Body of pancreas (tissue), 4 donors: ENCODE measurements at regions not wholly inside any gene's neighbourhood (a gene's known extent, or its start where the extent isn't known, plus 50 kb on each side); places are given as distances from the start of the nearest gene placed in this dataset.
"Not testable (repeated sequence)": the region's sequence is repeated elsewhere in the genome, so short reads cannot be mapped to it uniquely, and the experiment has no call there.

ENCODE experiments used
- ATAC-seq: fragments of 150-250 bp; one replicate; pipeline ENCODE4 v1.9.1; 2016
- DNase-seq, 4 donors: peaks; one replicate each; pipeline ENCODE4 v3.0.0-alpha.2; 2019
- H3K27ac ChIP-seq, 4 donors: fragments of 200-600 bp; sonication (generic); 1 replicate in 3 of 4; 2 replicates in 1 of 4; pipeline versions ENCODE4 v1.5.1 to v1.6.1; 2016 to 2019; ENCODE audit warnings: mild to moderate bottlenecking in 1 of 4, mixed read lengths in 1 of 4, moderate library complexity in 1 of 4
- H3K27me3 ChIP-seq, 2 donors: fragments of 200-600 bp; sonication (generic); one replicate each; pipeline ENCODE4 v1.6.0; 2016; ENCODE audit warnings: mild to moderate bottlenecking in 1 of 2
- H3K36me3 ChIP-seq, 2 donors: fragments of 200-600 bp; sonication (generic); replicated peaks in 1 of 2; 2 replicates each; pipeline ENCODE4 v1.5.1; 2016; ENCODE audit warnings: low read depth in 2 of 2; ENCODE audit not compliant: insufficient read depth in 1 of 2
- H3K4me1 ChIP-seq: fragments of 200-600 bp; sonication (generic); one replicate; pipeline ENCODE4 v1.6.0; 2016
- H3K4me3 ChIP-seq, 2 donors: fragments of 200-600 bp; sonication (generic); 1 replicate in 1 of 2; 2 replicates in 1 of 2; pipeline ENCODE4 v1.5.1; 2016 to 2019
- H3K9me3 ChIP-seq, 3 donors: fragments of 200-600 bp; sonication (generic); 1 replicate in 2 of 3; 2 replicates in 1 of 3; pipeline ENCODE4 v1.5.1; 2016
- POLR2A ChIP-seq, 3 donors: fragments of 450-650 bp; IDR thresholded peaks; one replicate each; pipeline ENCODE4 v1.6.1; 2016; ENCODE audit warnings: antibody characterized with exemption in 3 of 3, mild to moderate bottlenecking in 2 of 3
- WGBS, 2 donors: methylation state at CpG; one replicate each; pipeline ENCODE4 v1.1.5; 2017; 5-methylcytosine and 5-hydroxymethylcytosine counted together
- intact Hi-C: fragments of 100-400 bp; cut with DNase I; formaldehyde crosslinking; loops from one replicate; pipeline ENCODE4 v1.15.1; 2023
- TF ChIP-seq, protein P1 (sequence below), 7 experiments: fragments of 450-650 bp in 4 of 7; fragments of 200-600 bp in 3 of 7; sonication (generic) in 3 of 7; IDR thresholded peaks; one replicate each; pipeline ENCODE4 v1.5.1; 2016 to 2019; ENCODE audit warnings: antibody characterized with exemption in 7 of 7

DNA sequence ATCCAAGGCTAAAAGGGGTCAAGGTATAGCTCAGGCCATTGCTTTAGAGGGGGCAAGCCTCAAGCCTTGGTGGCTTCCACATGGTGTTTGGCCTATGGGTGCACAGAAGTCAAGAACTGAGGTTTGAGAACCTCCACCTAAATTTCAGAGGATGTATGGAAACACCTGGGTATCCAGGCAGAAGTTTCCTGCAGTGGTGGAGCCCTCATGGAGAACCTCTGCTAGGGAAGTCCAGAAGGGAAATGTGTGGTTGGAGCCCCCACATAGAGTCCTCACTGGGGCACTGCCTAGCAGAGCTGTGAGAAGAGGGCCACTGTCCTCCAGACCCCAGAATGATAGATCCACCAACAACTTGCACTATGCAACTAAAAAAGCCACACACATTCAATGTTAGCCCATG is 678.7 kb upstream of the ADGRB3 start:
- H3K4me3 ChIP-seq: no peak overlapping the region
- ATAC-seq (no peak), DNase-seq (no peak)
- H3K4me1 ChIP-seq: no peaks in the 10 kb centered on the region
- H3K27ac ChIP-seq: no peak overlapping the region
- intact Hi-C loops: no loop called here
- H3K27me3 ChIP-seq: no peaks in the 10 kb centered on the region
- H3K9me3 ChIP-seq: peaks cover 0 to 8% (median 0%) of the 10 kb centered on the region in 3 donors
- H3K36me3 ChIP-seq: no peaks in the 10 kb centered on the region
- TF ChIP-seq POLR2A (IDR thresholded peaks at IDR 0.05): no peak
- TF ChIP-seq, protein P1, sequence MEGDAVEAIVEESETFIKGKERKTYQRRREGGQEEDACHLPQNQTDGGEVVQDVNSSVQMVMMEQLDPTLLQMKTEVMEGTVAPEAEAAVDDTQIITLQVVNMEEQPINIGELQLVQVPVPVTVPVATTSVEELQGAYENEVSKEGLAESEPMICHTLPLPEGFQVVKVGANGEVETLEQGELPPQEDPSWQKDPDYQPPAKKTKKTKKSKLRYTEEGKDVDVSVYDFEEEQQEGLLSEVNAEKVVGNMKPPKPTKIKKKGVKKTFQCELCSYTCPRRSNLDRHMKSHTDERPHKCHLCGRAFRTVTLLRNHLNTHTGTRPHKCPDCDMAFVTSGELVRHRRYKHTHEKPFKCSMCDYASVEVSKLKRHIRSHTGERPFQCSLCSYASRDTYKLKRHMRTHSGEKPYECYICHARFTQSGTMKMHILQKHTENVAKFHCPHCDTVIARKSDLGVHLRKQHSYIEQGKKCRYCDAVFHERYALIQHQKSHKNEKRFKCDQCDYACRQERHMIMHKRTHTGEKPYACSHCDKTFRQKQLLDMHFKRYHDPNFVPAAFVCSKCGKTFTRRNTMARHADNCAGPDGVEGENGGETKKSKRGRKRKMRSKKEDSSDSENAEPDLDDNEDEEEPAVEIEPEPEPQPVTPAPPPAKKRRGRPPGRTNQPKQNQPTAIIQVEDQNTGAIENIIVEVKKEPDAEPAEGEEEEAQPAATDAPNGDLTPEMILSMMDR (IDR thresholded peaks at IDR 0.05): no peak

DNA sequence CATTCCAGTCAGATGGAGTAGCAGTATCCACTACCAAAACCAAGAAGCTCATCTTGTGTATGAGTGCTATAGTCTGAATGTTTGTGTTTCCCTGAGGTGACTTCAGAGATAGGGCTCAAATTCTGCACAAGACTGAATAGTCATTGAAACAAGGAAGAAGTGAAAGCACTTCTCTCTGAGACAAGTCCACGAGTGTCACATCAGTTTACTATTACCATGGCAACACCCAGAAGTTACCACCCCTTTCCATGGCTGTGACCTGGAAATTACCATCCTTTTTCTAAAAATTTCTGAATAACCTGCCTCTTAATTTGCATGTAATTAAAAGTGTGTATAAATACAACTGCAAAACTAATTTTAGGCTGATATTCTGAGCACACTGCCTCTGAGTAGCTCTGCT is 682.1 kb upstream of the ADGRB3 start:
- no peaks in the 10 kb centered on the region for H3K4me1 ChIP-seq
- ATAC-seq: no peak
- TF ChIP-seq, protein P1 (IDR thresholded peaks at IDR 0.05): no peak
- TF ChIP-seq POLR2A (IDR thresholded peaks at IDR 0.05): no peak
- WGBS, 2 donors: 23 to 36% methylated on average over 1 of the region's 1 CpG
- no peak for DNase-seq
- H3K9me3 ChIP-seq: peaks cover 0 to 8% (median 0%) of the 10 kb centered on the region in 3 donors
- H3K36me3 ChIP-seq: no peaks in the 10 kb centered on the region
- H3K27ac ChIP-seq: no peak overlapping the region
- H3K27me3 ChIP-seq: no peaks in the 10 kb centered on the region
- no peak overlapping the region for H3K4me3 ChIP-seq
- intact Hi-C loops: no loop called here

DNA sequence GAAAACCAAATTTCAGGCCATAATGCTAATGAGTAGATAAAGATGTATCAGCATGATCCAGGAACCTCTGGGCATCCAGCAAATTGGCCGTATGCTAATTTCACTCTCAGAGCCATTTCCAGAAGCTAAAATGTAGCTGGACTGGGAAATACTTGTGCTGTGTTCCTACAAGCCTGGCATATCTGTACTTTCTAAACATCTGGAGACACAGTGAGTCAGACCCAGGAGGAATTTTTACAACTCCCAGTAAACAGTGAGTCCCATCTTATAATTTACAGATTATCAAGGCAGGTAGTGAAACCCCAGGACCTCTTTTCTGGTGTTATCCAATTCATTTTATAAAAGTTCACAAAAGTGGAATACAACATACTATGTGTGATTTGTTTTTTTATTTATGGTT is 683.0 kb upstream of the ADGRB3 start:
- Histone ChIP-seq H3K27ac (no peak overlapping the region), H3K4me1 (no peaks in the 10 kb centered on the region), H3K9me3 (peaks cover 0 to 8% (median 0%) of the 10 kb centered on the region in 3 donors), H3K27me3 (no peaks in the 10 kb centered on the region), H3K36me3 (no peaks in the 10 kb centered on the region), H3K4me3 (no peak overlapping the region)
- intact Hi-C loops: no loop called here
- DNase-seq (no peak), ATAC-seq (no peak)
- TF ChIP-seq, protein P1 (IDR thresholded peaks at IDR 0.05): no peak
- no peak for TF ChIP-seq POLR2A (IDR thresholded peaks at IDR 0.05)
- 44 to 50% methylated on average over 1 of the region's 1 CpG for WGBS, 2 donors

DNA sequence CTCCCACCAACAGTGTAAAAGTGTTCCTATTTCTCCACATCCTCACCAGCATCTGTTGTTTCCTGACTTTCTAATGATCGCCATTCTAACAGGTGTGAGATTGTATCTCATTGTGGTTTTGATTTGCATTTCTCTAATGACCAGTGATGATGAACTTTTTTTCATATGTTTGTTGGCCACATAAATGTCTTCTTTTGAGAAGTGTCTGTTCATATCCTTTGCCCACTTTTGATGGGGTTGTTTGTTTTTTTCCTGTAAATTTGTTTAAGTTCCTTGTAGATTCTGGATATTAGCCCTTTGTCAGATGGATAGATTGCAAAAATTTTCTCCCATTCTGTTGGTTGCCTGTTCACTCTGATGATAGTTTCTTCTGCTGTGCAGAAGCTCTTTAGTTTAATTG is 687.3 kb upstream of the ADGRB3 start:
- intact Hi-C loops, H3K9me3 ChIP-seq, H3K4me1 ChIP-seq, H3K27ac ChIP-seq, ATAC-seq, H3K36me3 ChIP-seq, DNase-seq, H3K4me3 ChIP-seq, H3K27me3 ChIP-seq: not testable (repeated sequence)
- WGBS, 2 donors: 79 to 88% methylated on average over 1 of the region's 1 CpG

DNA sequence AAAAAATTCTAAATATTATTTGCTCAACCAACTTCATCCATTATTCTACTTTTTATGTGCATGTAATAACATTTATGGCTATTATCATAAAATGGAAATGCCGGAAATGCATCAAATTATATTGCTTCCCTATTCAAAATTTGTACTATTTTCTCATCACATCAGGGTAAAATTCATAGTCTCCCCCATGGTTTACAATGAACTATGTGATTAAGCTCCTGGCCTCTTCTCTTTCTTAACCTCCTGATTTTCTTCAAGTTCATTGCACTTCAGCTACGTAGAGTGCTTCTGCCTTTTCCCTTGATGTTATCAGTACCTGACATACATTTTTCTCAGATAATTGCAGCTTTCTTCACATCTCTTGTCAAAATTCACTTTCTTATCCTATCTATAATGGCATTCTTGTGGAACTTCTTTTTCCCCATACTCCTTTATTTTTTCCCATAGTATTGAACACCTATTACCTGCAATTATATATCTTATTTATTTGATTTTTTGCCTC is 699.1 kb upstream of the ADGRB3 start:
- no peak overlapping the region for H3K27ac ChIP-seq
- H3K4me1 ChIP-seq: no peaks in the 10 kb centered on the region

More for the DNA sequence above, 699.1 kb upstream of the ADGRB3 start:
- Histone ChIP-seq H3K36me3 (no peaks in the 10 kb centered on the region), H3K9me3 (no peaks in the 10 kb centered on the region), H3K4me3 (no peak overlapping the region), H3K27me3 (no peaks in the 10 kb centered on the region)
- TF ChIP-seq, protein P1 (IDR thresholded peaks at IDR 0.05): no peak
- TF ChIP-seq POLR2A (IDR thresholded peaks at IDR 0.05): no peak
- DNase-seq (no peak), ATAC-seq (no peak)
- intact Hi-C loops: no loop called here
- 51 to 76% methylated on average over 2 of the region's 2 CpGs for WGBS, 2 donors
